H1 (cell line): ENCODE measurements at regions not wholly inside any gene's neighbourhood (a gene's known extent, or its start where the extent isn't known, plus 50 kb on each side); places are given as distances from the start of the nearest gene placed in this dataset.

Experiments
- CTCF ChIA-PET: fragments of 300-600 bp; sonication (Branson Sonifier 250); formaldehyde crosslinking; loops from one replicate; lab custom pipeline; 2021; ENCODE audit not compliant: partially characterized antibody; lab: Charles Lee
- POLR2A ChIA-PET: fragments of 300-600 bp; sonication (Branson Sonifier 250); formaldehyde crosslinking; loops from one replicate; lab custom pipeline; 2021; ENCODE audit warnings: inconsistent platforms; ENCODE audit not compliant: partially characterized antibody; lab: Charles Lee
- DNase-seq, 2 experiments: peaks; one replicate each; pipeline versions ENCODE4 v3.0.0 to v3.0.0-alpha.2; 2010 to 2022; ENCODE audit warnings: low spot score in 2 of 2, low read depth in 1 of 2, mixed read lengths in 1 of 2
- FAIRE-seq: peaks from 2 replicates; lab custom pipeline; 2011; peaks lifted over from hg19 to GRCh38; lab: Jason Lieb, UNC
- H2AFZ ChIP-seq: 2 replicates; pipeline ENCODE4 v1.8.1; 2012; ENCODE audit warnings: low read length, inconsistent platforms
- H2AK5ac ChIP-seq: 2 replicates; pipeline ENCODE4 v1.6.1; 2013; ENCODE audit warnings: low read depth, low read length
- H2BK120ac ChIP-seq: replicated peaks from 2 replicates; pipeline ENCODE3; 2013; ENCODE audit warnings: low read depth, low read length, inconsistent platforms
- H2BK12ac ChIP-seq: 2 replicates; pipeline ENCODE4 v1.6.1; 2013; ENCODE audit warnings: low read depth, low read length
- H2BK15ac ChIP-seq: 2 replicates; pipeline ENCODE4 v1.6.1; 2013; ENCODE audit warnings: low read length
- H2BK20ac ChIP-seq: 2 replicates; pipeline ENCODE4 v1.6.1; 2013; ENCODE audit warnings: low read length
- H2BK5ac ChIP-seq: 2 replicates; pipeline ENCODE4 v1.6.1; 2013; ENCODE audit warnings: low read depth, low read length
- H3K14ac ChIP-seq: 2 replicates; pipeline ENCODE4 v1.6.1; 2013; ENCODE audit warnings: inconsistent platforms; ENCODE audit not compliant: insufficient read length
- H3K18ac ChIP-seq: 2 replicates; pipeline ENCODE4 v1.6.1; 2013; ENCODE audit warnings: low read length; ENCODE audit errors: extremely low read depth
- H3K23ac ChIP-seq: 2 replicates; pipeline ENCODE4 v1.6.1; 2013; ENCODE audit warnings: inconsistent platforms; ENCODE audit not compliant: insufficient read length
- H3K23me2 ChIP-seq: 2 replicates; pipeline ENCODE4 v1.6.1; 2013; ENCODE audit warnings: low read depth, low read length
- H3K27ac ChIP-seq: 2 replicates; pipeline ENCODE4 v1.6.1; 2011; ENCODE audit warnings: low read depth, low read length, inconsistent platforms
- H3K27me3 ChIP-seq, 4 experiments: replicated peaks in 1 of 4; 1 replicate in 1 of 4; 2 replicates in 3 of 4; pipeline versions ENCODE4 v1.6.1 to v1.8.1; 2011 to 2013; ENCODE audit warnings: low read length in 3 of 4, mild to moderate bottlenecking in 3 of 4, inconsistent platforms in 2 of 4, mixed read lengths in 2 of 4, moderate library complexity in 1 of 4; ENCODE audit not compliant: control insufficient read depth in 3 of 4, insufficient read depth in 3 of 4; ENCODE audit errors: extremely low read depth in 1 of 4
- H3K36me3 ChIP-seq, 4 experiments: 2 replicates each; pipeline versions ENCODE4 v1.6.1 to v1.8.1; 2011 to 2013; ENCODE audit warnings: mild to moderate bottlenecking in 4 of 4, low read length in 3 of 4, moderate library complexity in 2 of 4, control low read depth in 1 of 4, inconsistent platforms in 1 of 4; ENCODE audit not compliant: insufficient read depth in 4 of 4, control insufficient read depth in 2 of 4
- H3K4ac ChIP-seq: replicated peaks from 2 replicates; pipeline ENCODE3; 2013; ENCODE audit warnings: low read length, low read depth, mixed read lengths, inconsistent platforms; ENCODE audit not compliant: insufficient read length
- H3K4me1 ChIP-seq, 4 experiments: replicated peaks in 1 of 4; 1 replicate in 1 of 4; 2 replicates in 3 of 4; pipeline versions ENCODE4 v1.6.1 to v1.8.1; 2011 to 2013; ENCODE audit warnings: low read length in 3 of 4, inconsistent platforms in 2 of 4, mixed read lengths in 1 of 4; ENCODE audit not compliant: insufficient read depth in 4 of 4, control insufficient read depth in 3 of 4
- H3K4me2 ChIP-seq, 2 experiments: 2 replicates each; pipeline versions ENCODE4 v1.6.1 to v1.8.1; 2011 to 2013; ENCODE audit warnings: low read depth in 2 of 2, low read length in 2 of 2, control low read depth in 1 of 2, inconsistent platforms in 1 of 2, mild to moderate bottlenecking in 1 of 2; ENCODE audit not compliant: insufficient read depth in 1 of 2
- H3K4me3 ChIP-seq, 4 experiments: fragments of 200-600, 300-600 bp in 1 of 4; sonication (generic), shearing (Covaris generic), sonication (Bioruptor Twin) in 1 of 4; 2 replicates each; pipeline versions ENCODE4 v1.5.1 to v1.8.1; 2011 to 2016; ENCODE audit warnings: low read length in 4 of 4, low read depth in 3 of 4, control low read depth in 2 of 4, inconsistent platforms in 2 of 4, mild to moderate bottlenecking in 2 of 4, mixed read lengths in 1 of 4, moderate library complexity in 1 of 4; ENCODE audit not compliant: insufficient read depth in 2 of 4; ENCODE audit errors: extremely low read depth in 1 of 4
- H3K56ac ChIP-seq: replicated peaks from 2 replicates; pipeline ENCODE3; 2013; ENCODE audit warnings: low read depth, mild to moderate bottlenecking, mixed read lengths, low read length, inconsistent platforms; ENCODE audit not compliant: insufficient read length
- H3K79me1 ChIP-seq: 2 replicates; pipeline ENCODE4 v1.6.1; 2013; ENCODE audit warnings: low read depth, low read length, control low read depth
- H3K79me2 ChIP-seq, 2 experiments: 2 replicates each; pipeline versions ENCODE4 v1.6.1 to v1.8.1; 2012 to 2013; ENCODE audit warnings: low read length in 2 of 2, mild to moderate bottlenecking in 2 of 2, inconsistent platforms in 1 of 2; ENCODE audit not compliant: insufficient read depth in 2 of 2, control insufficient read depth in 1 of 2
- H3K9ac ChIP-seq, 4 experiments: replicated peaks in 1 of 4; 1 replicate in 1 of 4; 2 replicates in 3 of 4; pipeline versions ENCODE4 v1.6.1 to v1.8.1; 2011 to 2013; ENCODE audit warnings: low read depth in 3 of 4, low read length in 3 of 4, control low read depth in 2 of 4, mild to moderate bottlenecking in 2 of 4, moderate library complexity in 2 of 4, inconsistent platforms in 1 of 4; ENCODE audit errors: extremely low read depth in 1 of 4
- H3K9me3 ChIP-seq, 2 experiments: 2 replicates each; pipeline versions ENCODE4 v1.6.1 to v1.8.1; 2012 to 2013; ENCODE audit warnings: mild to moderate bottlenecking in 2 of 2, moderate library complexity in 2 of 2, control low read depth in 1 of 2, inconsistent platforms in 1 of 2, low read depth in 1 of 2, low read length in 1 of 2, mixed read lengths in 1 of 2; ENCODE audit not compliant: insufficient read depth in 2 of 2
- H4K20me1 ChIP-seq, 2 experiments: replicated peaks in 1 of 2; 2 replicates each; pipeline versions ENCODE3 to v1.8.1; 2011 to 2013; ENCODE audit warnings: inconsistent platforms in 2 of 2, low read length in 2 of 2, mild to moderate bottlenecking in 1 of 2; ENCODE audit not compliant: insufficient read depth in 2 of 2, control insufficient read depth in 1 of 2
- H4K5ac ChIP-seq: 2 replicates; pipeline ENCODE4 v1.6.1; 2013; ENCODE audit warnings: low read length, low read depth, mixed read lengths, inconsistent platforms; ENCODE audit not compliant: insufficient read length
- H4K8ac ChIP-seq: 2 replicates; pipeline ENCODE4 v1.8.0; 2013; ENCODE audit warnings: mild to moderate bottlenecking, moderate library complexity, low read length, inconsistent platforms; ENCODE audit not compliant: insufficient read depth; ENCODE audit errors: extremely low read depth
- H4K91ac ChIP-seq: replicated peaks from 2 replicates; pipeline ENCODE3; 2013; ENCODE audit warnings: low read length, mixed read lengths, inconsistent platforms; ENCODE audit not compliant: insufficient read length
- GTF2F1 ChIP-seq: IDR thresholded peaks from 2 replicates; pipeline ENCODE4 v1.6.1; 2012; ENCODE audit warnings: low read depth, low read length, improper control_type of control experiment, borderline replicate concordance
- SP1 ChIP-seq: IDR thresholded peaks from 2 replicates; pipeline ENCODE4 v1.6.1; 2011; ENCODE audit warnings: low read depth, low read length
- WGBS, 2 experiments: shearing (Covaris generic) in 1 of 2; methylation state at CpG; one replicate each; pipeline versions ENCODE4 v1.1.6 to v1.1.7; 2013 to 2015; ENCODE audit warnings: low lambda C conversion rate in 2 of 2, mixed read lengths in 2 of 2, inconsistent platforms in 1 of 2, low coverage in 1 of 2, missing lambda C conversion rate in 1 of 2; ENCODE audit not compliant: insufficient replicate concordance in 2 of 2, insufficient coverage in 1 of 2, insufficient read length in 1 of 2; ENCODE audit errors: extremely low coverage in 1 of 2, missing lambda C conversion rate in 1 of 2; 5-methylcytosine and 5-hydroxymethylcytosine counted together

DNA sequence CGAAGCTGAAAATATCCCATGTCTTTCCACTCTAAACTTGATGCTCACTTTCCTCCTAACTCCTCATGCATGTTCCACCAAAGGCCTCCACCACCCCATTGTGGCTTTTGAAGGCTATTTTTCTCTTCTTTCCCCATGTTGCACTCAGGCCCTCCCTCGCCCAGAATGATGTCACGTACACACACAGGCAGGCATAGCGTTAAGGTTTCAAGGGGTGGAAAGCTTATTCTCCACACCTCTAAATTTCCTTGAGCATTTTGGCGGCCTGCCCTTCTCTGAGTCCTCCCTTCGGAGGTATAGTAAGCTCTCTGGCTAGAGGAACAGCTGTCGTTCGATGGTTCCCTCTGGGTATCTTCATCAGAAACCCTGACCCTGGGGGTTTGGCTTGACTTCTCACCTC lies 673.5 kb downstream of the ACTL7B start:
- Histone ChIP-seq H3K18ac (no peak overlapping the region), H3K4me3 (no peak overlapping the region), H3K23me2 (no peaks in the 10 kb centered on the region), H3K79me2 (no peaks in the 10 kb centered on the region), H3K4ac (no peak overlapping the region), H2BK20ac (no peak overlapping the region), H2BK15ac (no peak overlapping the region), H3K4me2 (no peak overlapping the region), H2AFZ (no peak overlapping the region), H4K91ac (no peak overlapping the region), H4K20me1 (no peaks in the 10 kb centered on the region), H3K27me3 (no peaks in the 10 kb centered on the region), H2BK5ac (no peak overlapping the region), H3K56ac (no peak overlapping the region), H3K27ac (no peak overlapping the region), H3K14ac (no peak overlapping the region), H3K23ac (no peak overlapping the region), H3K36me3 (no peaks in the 10 kb centered on the region), H2AK5ac (no peak overlapping the region), H3K79me1 (no peaks in the 10 kb centered on the region), H4K5ac (no peak overlapping the region), H3K9me3 (no peaks in the 10 kb centered on the region), H3K9ac (no peak overlapping the region), H2BK120ac (no peak overlapping the region), H2BK12ac (no peak overlapping the region), H4K8ac (no peak overlapping the region), H3K4me1 (no peaks in the 10 kb centered on the region)
- CTCF ChIA-PET = interaction anchor here (1.5 kb wide), 1 partner anchor 12 kb away, joined by 4 read pairs; no protein-coding TSS in a partner anchor
- 97% methylated on average over 8 of the region's 8 CpGs; no CpG with 5 or more reads in 1 of the 2 experiments for WGBS, 2 experiments
- POLR2A ChIA-PET = no interaction called here
- FAIRE-seq (no peak), DNase-seq (no peak)
- TF ChIP-seq GTF2F1 (no peak), SP1 (no peak)
